ENCODE measurements at regions not wholly inside any gene's neighbourhood (a gene's known extent, or its start where the extent isn't known, plus 50 kb on each side); places are given as distances from the start of the nearest gene placed in this dataset.
"Not testable (repeated sequence)": the region's sequence is repeated elsewhere in the genome, so short reads cannot be mapped to it uniquely, and the experiment has no call there.

DNA sequence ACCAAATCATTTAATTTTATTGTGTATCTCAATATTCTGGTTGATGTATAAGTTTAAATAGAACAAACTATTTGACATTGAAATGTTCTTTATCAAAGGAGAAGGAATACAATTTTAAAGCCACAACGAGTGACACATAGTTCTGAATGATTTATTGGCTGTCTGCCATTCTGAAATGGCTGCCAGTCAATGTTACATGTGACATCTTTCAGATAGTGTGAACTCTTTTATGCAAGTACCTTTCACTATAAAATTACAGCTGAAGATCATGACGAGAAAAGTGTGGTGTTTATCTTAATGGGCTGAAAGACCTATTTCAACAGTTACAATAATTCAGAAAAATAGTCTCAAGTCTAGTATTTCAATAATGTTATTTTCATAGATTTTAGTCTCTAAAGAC lies 268.6 kb upstream of the ZNF322 start:
- TF ChIP-seq EZH2 (IDR thresholded peaks at IDR 0.05; ENCODE audit: borderline replicate concordance, low read length) = not testable (repeated sequence)
- TF ChIP-seq, protein P1, sequence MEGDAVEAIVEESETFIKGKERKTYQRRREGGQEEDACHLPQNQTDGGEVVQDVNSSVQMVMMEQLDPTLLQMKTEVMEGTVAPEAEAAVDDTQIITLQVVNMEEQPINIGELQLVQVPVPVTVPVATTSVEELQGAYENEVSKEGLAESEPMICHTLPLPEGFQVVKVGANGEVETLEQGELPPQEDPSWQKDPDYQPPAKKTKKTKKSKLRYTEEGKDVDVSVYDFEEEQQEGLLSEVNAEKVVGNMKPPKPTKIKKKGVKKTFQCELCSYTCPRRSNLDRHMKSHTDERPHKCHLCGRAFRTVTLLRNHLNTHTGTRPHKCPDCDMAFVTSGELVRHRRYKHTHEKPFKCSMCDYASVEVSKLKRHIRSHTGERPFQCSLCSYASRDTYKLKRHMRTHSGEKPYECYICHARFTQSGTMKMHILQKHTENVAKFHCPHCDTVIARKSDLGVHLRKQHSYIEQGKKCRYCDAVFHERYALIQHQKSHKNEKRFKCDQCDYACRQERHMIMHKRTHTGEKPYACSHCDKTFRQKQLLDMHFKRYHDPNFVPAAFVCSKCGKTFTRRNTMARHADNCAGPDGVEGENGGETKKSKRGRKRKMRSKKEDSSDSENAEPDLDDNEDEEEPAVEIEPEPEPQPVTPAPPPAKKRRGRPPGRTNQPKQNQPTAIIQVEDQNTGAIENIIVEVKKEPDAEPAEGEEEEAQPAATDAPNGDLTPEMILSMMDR (IDR thresholded peaks at IDR 0.05; ENCODE audit: low read length) = not testable (repeated sequence)

Measured in OCI-LY1 (cell line).